ENCODE measurements at regions not wholly inside any gene's neighbourhood (a gene's known extent, or its start where the extent isn't known, plus 50 kb on each side); places are given as distances from the start of the nearest gene placed in this dataset.

GRCh38 chr1:58214674-58215073 is 331.9 kb downstream of the OMA1 start:
- TF ChIP-seq ZFP30 (CRISPR knock-in tag; IDR thresholded peaks at IDR 0.05) (no peak), ZFP3 (CRISPR knock-in tag; IDR thresholded peaks at IDR 0.05) (no peak), CSRNP3 (CRISPR knock-in tag; IDR thresholded peaks at IDR 0.05) (no peak), PATZ1 (CRISPR knock-in tag; IDR thresholded peaks at IDR 0.05; ENCODE audit: borderline replicate concordance) (no peak), BACH2 (CRISPR knock-in tag; IDR thresholded peaks at IDR 0.05; ENCODE audit: borderline replicate concordance) (no peak), TSHZ2 (CRISPR knock-in tag; IDR thresholded peaks at IDR 0.05) (no peak), PPARA (CRISPR knock-in tag; IDR thresholded peaks at IDR 0.05; ENCODE audit: borderline replicate concordance) (no peak), TOX (CRISPR knock-in tag; IDR thresholded peaks at IDR 0.05; ENCODE audit: borderline replicate concordance) (no peak), ZC3H10 (CRISPR knock-in tag; IDR thresholded peaks at IDR 0.05) (no peak), ARNTL (CRISPR knock-in tag; IDR thresholded peaks at IDR 0.05; ENCODE audit: borderline replicate concordance, low read depth) (no peak), CREB5 (CRISPR knock-in tag; IDR thresholded peaks at IDR 0.05; ENCODE audit: low read depth) (no peak), RARB (CRISPR knock-in tag; IDR thresholded peaks at IDR 0.05) (no peak)
